ENCODE measurements at regions not wholly inside any gene's neighbourhood (a gene's known extent, or its start where the extent isn't known, plus 50 kb on each side); places are given as distances from the start of the nearest gene placed in this dataset.
"Not testable (repeated sequence)": the region's sequence is repeated elsewhere in the genome, so short reads cannot be mapped to it uniquely, and the experiment has no call there.

DNA sequence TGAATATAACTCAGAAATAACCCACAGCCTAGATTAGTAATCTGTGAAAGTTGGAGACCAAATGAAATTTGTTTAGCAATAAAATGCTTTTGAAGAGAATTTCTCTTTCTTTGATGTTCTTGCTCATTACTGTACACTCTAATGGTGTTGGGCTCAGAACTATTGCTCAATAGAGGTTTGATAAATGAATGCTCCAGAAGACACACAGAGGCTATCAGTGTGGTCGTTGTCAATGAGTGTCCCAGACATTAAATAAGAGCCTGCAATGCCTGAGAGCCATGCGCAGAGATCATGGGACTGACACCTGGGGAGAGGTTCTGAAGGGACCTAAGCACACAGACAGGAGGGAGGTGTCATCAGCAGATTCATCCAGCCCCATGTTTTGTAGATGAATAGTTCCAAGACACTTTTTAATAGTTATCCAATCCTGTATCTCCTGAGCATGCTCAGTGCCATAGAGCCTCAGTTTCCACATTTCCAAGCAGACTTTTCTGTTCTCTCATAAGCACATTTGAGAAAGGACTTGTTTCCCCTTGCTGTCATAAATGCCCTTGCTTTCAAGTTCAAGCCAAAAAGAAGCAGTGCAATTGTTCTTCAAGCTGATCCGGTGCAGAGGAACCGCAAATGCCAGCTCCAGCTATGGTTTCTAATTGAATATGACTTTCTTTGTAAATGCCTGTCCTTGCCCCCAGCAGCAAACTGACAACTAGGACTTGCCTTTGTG lies 306.2 kb upstream of the PLGLB1 start:
- not testable (repeated sequence) for TF ChIP-seq CTCF, EZH2phosphoT487 (IDR thresholded peaks at IDR 0.05; ENCODE audit: low read length)

Measured in MM.1S (cell line).